Tibial artery (tissue), 4 donors: ENCODE measurements at regions not wholly inside any gene's neighbourhood (a gene's known extent, or its start where the extent isn't known, plus 50 kb on each side); places are given as distances from the start of the nearest gene placed in this dataset.

Source experiments
- DNase-seq, 2 donors: peaks; one replicate each; pipeline ENCODE4 v3.0.0-alpha.2; 2019
- H3K27ac ChIP-seq, 2 donors: fragments of 200-600 bp; sonication (generic) in 1 of 2; 1 replicate in 1 of 2; 2 replicates in 1 of 2; pipeline ENCODE4 v1.5.1; 2018 to 2019; ENCODE audit warnings: mild to moderate bottlenecking in 1 of 2
- H3K27me3 ChIP-seq, 2 donors: fragments of 200-600 bp; sonication (generic) in 1 of 2; one replicate each; pipeline versions ENCODE4 v1.5.1 to v1.6.0; 2016 to 2019
- H3K36me3 ChIP-seq, 3 donors: fragments of 200-600 bp; sonication (generic) in 2 of 3; one replicate each; pipeline ENCODE4 v1.5.1; 2016 to 2019; ENCODE audit warnings: mild to moderate bottlenecking in 2 of 3
- H3K4me1 ChIP-seq, 4 donors: fragments of 200-600 bp; sonication (generic) in 2 of 4; 1 replicate in 3 of 4; 2 replicates in 1 of 4; pipeline ENCODE4 v1.5.1; 2016 to 2019
- H3K4me3 ChIP-seq, 2 donors: fragments of 200-600 bp; sonication (generic) in 1 of 2; 1 replicate in 1 of 2; 2 replicates in 1 of 2; pipeline ENCODE4 v1.5.1; 2018 to 2019; ENCODE audit warnings: mild to moderate bottlenecking in 2 of 2
- H3K9me3 ChIP-seq, 3 donors: fragments of 200-600 bp; sonication (generic) in 1 of 3; one replicate each; pipeline ENCODE4 v1.5.1; 2016 to 2019
- intact Hi-C: fragments of 100-400 bp; cut with DNase I; formaldehyde crosslinking; loops from one replicate; pipeline ENCODE4 v1.15.0; 2023; ENCODE audit warnings: low total_unique reads
- TF ChIP-seq, protein P1 (sequence below), 2 experiments: fragments of 200-600 bp in 1 of 2; fragments of 450-650 bp in 1 of 2; IDR thresholded peaks; one replicate each; pipeline ENCODE4 v1.5.1; 2017 to 2019; ENCODE audit warnings: antibody characterized with exemption in 2 of 2, mild to moderate bottlenecking in 1 of 2, moderate library complexity in 1 of 2

DNA sequence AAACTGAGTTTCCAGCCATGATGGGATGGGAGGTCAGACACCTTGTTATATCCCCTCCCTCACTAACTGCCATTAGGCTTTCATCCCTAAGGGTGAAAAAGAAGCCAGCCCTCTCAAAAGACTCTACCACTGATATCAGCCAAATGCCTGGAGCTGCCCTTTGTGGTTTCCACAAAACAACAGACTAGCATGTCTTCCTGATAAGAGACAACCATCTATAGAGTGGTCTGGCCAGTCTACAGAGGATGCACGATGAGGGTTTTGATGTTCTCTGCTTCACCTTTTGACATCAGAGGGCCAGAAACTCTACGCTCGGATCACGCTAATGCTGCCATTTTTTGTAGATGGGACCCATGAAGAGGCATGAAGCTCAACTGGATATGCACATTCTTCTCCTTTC, 61.7 kb upstream of the ARHGAP18 start:
- TF ChIP-seq, protein P1, sequence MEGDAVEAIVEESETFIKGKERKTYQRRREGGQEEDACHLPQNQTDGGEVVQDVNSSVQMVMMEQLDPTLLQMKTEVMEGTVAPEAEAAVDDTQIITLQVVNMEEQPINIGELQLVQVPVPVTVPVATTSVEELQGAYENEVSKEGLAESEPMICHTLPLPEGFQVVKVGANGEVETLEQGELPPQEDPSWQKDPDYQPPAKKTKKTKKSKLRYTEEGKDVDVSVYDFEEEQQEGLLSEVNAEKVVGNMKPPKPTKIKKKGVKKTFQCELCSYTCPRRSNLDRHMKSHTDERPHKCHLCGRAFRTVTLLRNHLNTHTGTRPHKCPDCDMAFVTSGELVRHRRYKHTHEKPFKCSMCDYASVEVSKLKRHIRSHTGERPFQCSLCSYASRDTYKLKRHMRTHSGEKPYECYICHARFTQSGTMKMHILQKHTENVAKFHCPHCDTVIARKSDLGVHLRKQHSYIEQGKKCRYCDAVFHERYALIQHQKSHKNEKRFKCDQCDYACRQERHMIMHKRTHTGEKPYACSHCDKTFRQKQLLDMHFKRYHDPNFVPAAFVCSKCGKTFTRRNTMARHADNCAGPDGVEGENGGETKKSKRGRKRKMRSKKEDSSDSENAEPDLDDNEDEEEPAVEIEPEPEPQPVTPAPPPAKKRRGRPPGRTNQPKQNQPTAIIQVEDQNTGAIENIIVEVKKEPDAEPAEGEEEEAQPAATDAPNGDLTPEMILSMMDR (IDR thresholded peaks at IDR 0.05) = no peak
- Histone ChIP-seq H3K4me3 (no peak overlapping the region), H3K27me3 (peaks cover 0 to 12% of the 10 kb centered on the region in 2 donors), H3K9me3 (no peaks in the 10 kb centered on the region), H3K36me3 (no peaks in the 10 kb centered on the region), H3K4me1 (peaks cover 0 to 15% (median 4%) of the 10 kb centered on the region in 4 donors), H3K27ac (no peak overlapping the region)
- no peak for DNase-seq
- intact Hi-C loops = no loop called here

DNA sequence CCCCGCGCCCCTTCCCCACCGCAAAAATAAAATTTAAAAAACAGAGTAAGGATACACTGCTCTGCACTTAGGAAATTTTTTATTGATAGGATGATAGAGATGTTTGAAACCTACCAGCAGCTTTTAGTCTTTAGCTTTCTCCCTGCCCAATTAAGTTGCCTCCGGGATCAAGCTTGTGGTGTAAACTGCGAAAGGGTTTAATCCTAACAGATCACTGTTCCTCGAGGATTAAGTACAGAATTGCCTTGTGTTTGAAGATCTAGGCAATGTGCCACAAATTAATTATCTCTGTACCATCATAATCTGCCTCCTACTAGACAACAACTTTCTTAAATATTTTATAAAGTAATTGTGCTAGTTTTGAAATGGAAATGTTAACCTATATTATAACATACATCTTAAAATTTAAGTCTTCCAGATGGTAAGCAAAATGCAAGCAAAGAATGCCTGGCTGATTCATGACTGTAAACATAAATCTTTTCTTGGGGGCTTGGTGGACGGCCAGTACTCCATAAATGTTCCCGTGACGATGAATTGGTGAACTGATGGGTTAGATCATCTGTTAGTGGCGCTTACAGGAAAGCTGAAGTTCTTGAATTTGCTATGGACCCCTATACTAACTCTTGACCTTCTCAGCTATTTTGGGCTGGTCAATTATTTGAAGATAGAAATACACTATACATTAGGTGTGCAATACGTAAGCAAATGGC, 58.0 kb upstream of the ARHGAP18 start:
- no peak overlapping the region for H3K27ac ChIP-seq
- H3K36me3 ChIP-seq = no peaks in the 10 kb centered on the region
- DNase-seq = no peak
- peak overlapping the region in 1 of 2 donors; percentile 39 for H3K4me3 ChIP-seq
- intact Hi-C loops = no loop called here
- TF ChIP-seq, protein P1 (IDR thresholded peaks at IDR 0.05) = no peak
- H3K4me1 ChIP-seq = peaks cover 0 to 10% (median 4%) of the 10 kb centered on the region in 4 donors
- peaks cover 0 to 12% of the 10 kb centered on the region in 2 donors for H3K27me3 ChIP-seq
- no peaks in the 10 kb centered on the region for H3K9me3 ChIP-seq

DNA sequence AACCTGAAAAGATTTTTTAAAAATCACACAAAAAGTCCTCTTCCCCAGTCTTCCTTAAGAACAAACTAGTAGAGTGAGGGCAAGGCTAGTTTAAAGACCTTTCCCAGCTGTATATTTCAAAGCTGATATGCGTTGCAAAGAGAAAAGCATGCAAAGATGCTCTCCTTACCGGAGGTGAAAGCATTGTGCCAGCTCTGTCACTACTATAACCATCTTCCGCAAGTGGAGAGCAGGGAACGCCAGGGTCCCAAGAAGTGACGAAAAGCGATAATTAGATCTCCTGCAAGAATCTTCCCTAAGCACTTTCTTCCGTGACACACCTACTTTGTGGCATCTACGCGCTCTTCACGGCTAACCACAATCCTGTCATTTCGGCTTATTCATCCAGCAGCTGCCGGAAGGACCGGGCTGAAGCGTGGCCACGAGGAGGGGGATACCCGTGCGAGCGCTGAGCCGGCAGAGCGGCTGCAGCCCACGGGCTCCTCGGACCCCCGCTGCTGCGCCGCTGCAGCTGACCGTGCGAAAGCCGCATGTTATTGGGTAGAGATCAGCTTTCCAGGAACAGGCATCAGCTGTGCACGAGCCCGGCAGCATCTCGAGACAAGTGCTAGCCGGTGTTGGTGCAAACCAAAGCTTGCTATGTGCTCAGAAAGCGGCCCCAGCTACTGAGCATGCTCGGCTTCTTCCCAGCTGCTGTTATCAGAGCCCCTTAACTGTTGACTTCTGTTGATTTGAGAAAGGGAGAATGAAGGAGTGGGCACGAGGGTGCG, 57.2 kb upstream of the ARHGAP18 start:
- no peaks in the 10 kb centered on the region for H3K36me3 ChIP-seq
- peak in 1 of 2 donors; percentile 25 for DNase-seq
- intact Hi-C loops = no loop called here
- no peak overlapping the region for H3K27ac ChIP-seq
- peak overlapping the region; percentile 30 to 39 for H3K4me3 ChIP-seq
- TF ChIP-seq, protein P1 (IDR thresholded peaks at IDR 0.05) = no peak
- peaks cover 0 to 12% of the 10 kb centered on the region in 2 donors for H3K27me3 ChIP-seq
- H3K9me3 ChIP-seq = no peaks in the 10 kb centered on the region
- peaks cover 0 to 10% (median 4%) of the 10 kb centered on the region in 4 donors for H3K4me1 ChIP-seq

DNA sequence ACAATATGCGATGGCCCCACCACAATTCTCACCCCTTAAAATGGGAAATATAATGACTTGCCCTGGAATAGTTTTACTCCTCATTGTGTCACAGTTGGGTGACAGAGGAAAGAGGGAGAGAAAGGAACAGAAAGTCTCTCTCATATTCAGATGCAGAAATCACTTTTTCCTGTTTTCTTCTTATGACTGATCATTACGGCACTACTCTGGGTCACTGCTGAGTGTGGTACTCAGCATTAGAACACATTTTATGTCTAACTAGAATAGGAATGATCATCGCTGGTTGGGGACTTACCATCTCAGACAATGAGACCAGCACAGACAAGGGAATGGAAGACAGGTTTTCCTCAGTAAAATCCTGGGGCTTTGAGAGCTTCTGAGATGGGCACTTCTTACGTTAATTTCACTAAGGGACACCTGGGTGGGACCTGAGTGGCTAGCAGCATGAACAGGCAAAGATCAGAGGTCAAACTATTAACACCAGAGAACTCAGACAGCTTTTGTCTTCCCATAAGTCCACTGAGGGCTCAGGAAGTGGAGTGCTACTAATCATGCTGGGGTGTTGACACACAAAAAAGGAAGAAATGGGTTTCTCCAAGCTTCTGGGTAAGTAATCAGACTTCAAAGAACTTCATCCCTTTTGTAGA, 54.9 kb upstream of the ARHGAP18 start:
- no peaks in the 10 kb centered on the region for H3K36me3 ChIP-seq
- DNase-seq = no peak
- TF ChIP-seq, protein P1 (IDR thresholded peaks at IDR 0.05) = no peak
- no peak overlapping the region for H3K4me3 ChIP-seq
- H3K27me3 ChIP-seq = peaks cover 0 to 12% of the 10 kb centered on the region in 2 donors
- intact Hi-C loops = no loop called here
- no peaks in the 10 kb centered on the region for H3K9me3 ChIP-seq
- no peak overlapping the region for H3K27ac ChIP-seq
- peaks cover 0 to 10% (median 4%) of the 10 kb centered on the region in 4 donors for H3K4me1 ChIP-seq

DNA sequence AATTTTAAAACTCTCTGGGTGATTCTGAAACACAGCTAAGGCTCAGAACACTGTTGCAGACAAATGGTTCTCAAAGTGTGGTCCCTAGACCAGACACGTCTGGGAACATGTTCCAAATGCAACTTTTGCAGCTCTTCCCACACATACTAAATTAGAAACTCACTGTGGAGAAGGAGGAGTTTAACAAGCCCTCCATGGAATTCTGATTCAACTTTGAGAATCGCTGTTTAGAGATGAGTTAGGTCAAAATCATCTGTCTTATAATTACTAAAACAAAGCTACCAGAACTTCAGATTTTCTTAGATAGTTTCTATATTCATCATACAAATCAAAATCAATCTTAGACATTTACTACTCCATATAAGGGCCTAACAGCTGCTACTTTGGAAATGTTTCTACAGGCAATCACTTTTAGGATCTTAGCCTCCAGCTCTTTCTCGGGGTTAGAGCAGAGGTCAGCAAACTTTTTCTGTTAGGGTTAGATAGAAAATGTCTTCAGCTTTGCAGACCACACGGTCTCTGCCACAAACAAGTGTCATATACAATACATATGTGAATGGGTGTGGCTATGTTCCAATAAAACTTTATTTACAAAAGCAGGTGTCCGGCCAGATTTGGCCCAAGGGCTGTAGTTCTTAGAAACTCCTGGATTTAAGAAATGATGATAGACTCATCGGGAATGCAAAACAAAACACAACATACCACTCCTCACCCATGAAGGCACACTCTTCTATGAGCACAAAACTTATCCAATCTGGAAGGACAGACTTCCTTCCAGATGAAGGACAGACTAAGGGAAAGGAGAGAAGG, 50.0 kb upstream of the ARHGAP18 start:
- intact Hi-C loops = no loop called here
- no peak for DNase-seq
- H3K27ac ChIP-seq = no peak overlapping the region
- H3K4me1 ChIP-seq = no peaks in the 10 kb centered on the region
- H3K36me3 ChIP-seq = no peaks in the 10 kb centered on the region
- no peak overlapping the region for H3K4me3 ChIP-seq
- TF ChIP-seq, protein P1 (IDR thresholded peaks at IDR 0.05) = no peak
- no peaks in the 10 kb centered on the region for H3K27me3 ChIP-seq
- no peaks in the 10 kb centered on the region for H3K9me3 ChIP-seq
